ENCODE measurements at regions not wholly inside any gene's neighbourhood (a gene's known extent, or its start where the extent isn't known, plus 50 kb on each side); places are given as distances from the start of the nearest gene placed in this dataset.

DNA sequence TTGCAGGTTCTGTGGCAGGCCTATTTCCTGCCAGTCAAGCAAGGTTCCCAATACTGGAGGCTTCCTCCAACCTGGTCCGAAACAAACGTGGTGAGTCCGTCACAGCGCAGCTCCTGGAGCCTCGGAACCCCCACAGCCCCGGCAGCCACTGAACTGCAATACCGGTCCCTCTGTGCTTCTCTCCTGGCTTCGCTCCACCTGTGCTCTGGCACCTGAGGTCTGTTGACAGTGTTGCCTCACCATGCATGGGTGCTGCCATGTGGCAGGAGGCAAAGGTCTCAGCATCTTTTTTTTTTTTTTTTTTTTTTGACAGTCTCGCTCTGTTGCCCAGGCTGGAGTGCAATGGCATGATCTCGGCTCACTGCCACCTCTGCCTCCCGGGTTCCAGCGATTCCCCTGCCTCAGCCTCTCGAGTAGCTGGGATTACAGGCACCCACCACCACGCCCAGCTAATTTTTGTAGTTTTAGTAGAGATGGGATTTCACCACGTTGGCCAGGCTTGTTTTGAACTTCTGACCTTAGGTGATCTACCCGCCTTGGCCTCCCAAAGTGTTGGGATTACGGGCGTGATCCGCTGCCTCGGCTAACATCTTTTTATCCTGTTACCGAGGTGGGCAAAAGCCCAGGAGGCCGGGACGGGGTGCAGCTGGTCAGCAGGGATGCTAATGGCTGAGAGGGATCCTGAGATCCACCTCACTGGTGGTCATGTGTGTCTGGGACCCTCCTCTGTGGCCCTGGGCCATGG is 57.1 kb upstream of the RNU6ATAC start:
- TF ChIP-seq TCF12 (IDR thresholded peaks at IDR 0.05; ENCODE audit: low read depth, low read length): no peak
- TF ChIP-seq EP300 (IDR thresholded peaks at IDR 0.05; ENCODE audit: borderline replicate concordance in 1 of 2, low read depth in 2 of 2, low read length in 2 of 2): no peak
- no peak for TF ChIP-seq EZH2 (IDR thresholded peaks at IDR 0.05; ENCODE audit: low read depth, low read length, severe bottlenecking)
- TF ChIP-seq SAP30 (IDR thresholded peaks at IDR 0.05; ENCODE audit: insufficient read depth, insufficient replicate concordance, low read length): no peak
- no peak for TF ChIP-seq CTCF (IDR thresholded peaks at IDR 0.05; ENCODE audit: control extremely low read depth in 1 of 3, insufficient read depth in 1 of 3, low read depth in 1 of 3, low read length in 3 of 3)
- TF ChIP-seq FOSL1 (IDR thresholded peaks at IDR 0.05; ENCODE audit: insufficient read depth, low read depth, low read length): no peak
- no peak for TF ChIP-seq NRF1 (IDR thresholded peaks at IDR 0.05; ENCODE audit: low read depth, low read length)
- TF ChIP-seq ZNF274 (IDR thresholded peaks at IDR 0.05; ENCODE audit: borderline replicate concordance, extremely low read depth, low read length): no peak
- TF ChIP-seq, protein P1, sequence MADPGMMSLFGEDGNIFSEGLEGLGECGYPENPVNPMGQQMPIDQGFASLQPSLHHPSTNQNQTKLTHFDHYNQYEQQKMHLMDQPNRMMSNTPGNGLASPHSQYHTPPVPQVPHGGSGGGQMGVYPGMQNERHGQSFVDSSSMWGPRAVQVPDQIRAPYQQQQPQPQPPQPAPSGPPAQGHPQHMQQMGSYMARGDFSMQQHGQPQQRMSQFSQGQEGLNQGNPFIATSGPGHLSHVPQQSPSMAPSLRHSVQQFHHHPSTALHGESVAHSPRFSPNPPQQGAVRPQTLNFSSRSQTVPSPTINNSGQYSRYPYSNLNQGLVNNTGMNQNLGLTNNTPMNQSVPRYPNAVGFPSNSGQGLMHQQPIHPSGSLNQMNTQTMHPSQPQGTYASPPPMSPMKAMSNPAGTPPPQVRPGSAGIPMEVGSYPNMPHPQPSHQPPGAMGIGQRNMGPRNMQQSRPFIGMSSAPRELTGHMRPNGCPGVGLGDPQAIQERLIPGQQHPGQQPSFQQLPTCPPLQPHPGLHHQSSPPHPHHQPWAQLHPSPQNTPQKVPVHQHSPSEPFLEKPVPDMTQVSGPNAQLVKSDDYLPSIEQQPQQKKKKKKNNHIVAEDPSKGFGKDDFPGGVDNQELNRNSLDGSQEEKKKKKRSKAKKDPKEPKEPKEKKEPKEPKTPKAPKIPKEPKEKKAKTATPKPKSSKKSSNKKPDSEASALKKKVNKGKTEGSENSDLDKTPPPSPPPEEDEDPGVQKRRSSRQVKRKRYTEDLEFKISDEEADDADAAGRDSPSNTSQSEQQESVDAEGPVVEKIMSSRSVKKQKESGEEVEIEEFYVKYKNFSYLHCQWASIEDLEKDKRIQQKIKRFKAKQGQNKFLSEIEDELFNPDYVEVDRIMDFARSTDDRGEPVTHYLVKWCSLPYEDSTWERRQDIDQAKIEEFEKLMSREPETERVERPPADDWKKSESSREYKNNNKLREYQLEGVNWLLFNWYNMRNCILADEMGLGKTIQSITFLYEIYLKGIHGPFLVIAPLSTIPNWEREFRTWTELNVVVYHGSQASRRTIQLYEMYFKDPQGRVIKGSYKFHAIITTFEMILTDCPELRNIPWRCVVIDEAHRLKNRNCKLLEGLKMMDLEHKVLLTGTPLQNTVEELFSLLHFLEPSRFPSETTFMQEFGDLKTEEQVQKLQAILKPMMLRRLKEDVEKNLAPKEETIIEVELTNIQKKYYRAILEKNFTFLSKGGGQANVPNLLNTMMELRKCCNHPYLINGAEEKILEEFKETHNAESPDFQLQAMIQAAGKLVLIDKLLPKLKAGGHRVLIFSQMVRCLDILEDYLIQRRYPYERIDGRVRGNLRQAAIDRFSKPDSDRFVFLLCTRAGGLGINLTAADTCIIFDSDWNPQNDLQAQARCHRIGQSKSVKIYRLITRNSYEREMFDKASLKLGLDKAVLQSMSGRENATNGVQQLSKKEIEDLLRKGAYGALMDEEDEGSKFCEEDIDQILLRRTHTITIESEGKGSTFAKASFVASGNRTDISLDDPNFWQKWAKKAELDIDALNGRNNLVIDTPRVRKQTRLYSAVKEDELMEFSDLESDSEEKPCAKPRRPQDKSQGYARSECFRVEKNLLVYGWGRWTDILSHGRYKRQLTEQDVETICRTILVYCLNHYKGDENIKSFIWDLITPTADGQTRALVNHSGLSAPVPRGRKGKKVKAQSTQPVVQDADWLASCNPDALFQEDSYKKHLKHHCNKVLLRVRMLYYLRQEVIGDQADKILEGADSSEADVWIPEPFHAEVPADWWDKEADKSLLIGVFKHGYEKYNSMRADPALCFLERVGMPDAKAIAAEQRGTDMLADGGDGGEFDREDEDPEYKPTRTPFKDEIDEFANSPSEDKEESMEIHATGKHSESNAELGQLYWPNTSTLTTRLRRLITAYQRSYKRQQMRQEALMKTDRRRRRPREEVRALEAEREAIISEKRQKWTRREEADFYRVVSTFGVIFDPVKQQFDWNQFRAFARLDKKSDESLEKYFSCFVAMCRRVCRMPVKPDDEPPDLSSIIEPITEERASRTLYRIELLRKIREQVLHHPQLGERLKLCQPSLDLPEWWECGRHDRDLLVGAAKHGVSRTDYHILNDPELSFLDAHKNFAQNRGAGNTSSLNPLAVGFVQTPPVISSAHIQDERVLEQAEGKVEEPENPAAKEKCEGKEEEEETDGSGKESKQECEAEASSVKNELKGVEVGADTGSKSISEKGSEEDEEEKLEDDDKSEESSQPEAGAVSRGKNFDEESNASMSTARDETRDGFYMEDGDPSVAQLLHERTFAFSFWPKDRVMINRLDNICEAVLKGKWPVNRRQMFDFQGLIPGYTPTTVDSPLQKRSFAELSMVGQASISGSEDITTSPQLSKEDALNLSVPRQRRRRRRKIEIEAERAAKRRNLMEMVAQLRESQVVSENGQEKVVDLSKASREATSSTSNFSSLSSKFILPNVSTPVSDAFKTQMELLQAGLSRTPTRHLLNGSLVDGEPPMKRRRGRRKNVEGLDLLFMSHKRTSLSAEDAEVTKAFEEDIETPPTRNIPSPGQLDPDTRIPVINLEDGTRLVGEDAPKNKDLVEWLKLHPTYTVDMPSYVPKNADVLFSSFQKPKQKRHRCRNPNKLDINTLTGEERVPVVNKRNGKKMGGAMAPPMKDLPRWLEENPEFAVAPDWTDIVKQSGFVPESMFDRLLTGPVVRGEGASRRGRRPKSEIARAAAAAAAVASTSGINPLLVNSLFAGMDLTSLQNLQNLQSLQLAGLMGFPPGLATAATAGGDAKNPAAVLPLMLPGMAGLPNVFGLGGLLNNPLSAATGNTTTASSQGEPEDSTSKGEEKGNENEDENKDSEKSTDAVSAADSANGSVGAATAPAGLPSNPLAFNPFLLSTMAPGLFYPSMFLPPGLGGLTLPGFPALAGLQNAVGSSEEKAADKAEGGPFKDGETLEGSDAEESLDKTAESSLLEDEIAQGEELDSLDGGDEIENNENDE (IDR thresholded peaks at IDR 0.05; ENCODE audit: insufficient replicate concordance, low read length): no peak
- TF ChIP-seq CBX5 (IDR thresholded peaks at IDR 0.05; ENCODE audit: low read depth, low read length): no peak
